HG02623 (cell line): ENCODE measurements at regions not wholly inside any gene's neighbourhood (a gene's known extent, or its start where the extent isn't known, plus 50 kb on each side); places are given as distances from the start of the nearest gene placed in this dataset.

Experiments used
- ATAC-seq: cut with Tn5 transposase; IDR thresholded peaks from one replicate; pipeline ENCODE4 v1.9.1; 2021; ENCODE audit warnings: moderate library complexity; ENCODE audit not compliant: unreplicated experiment

GRCh38 chr14:58697930-58698642 lies 60.3 kb downstream of the DACT1 start:
- ATAC-seq, result no peak

GRCh38 chr14:58699681-58700205 lies 62.0 kb downstream of the DACT1 start:
- no peak for ATAC-seq

- ATAC-seq, result no peak
Measured at GRCh38 chr14:58701156-58701555, 63.4 kb downstream of the DACT1 start.

- no peak for ATAC-seq
Measured at GRCh38 chr14:58701604-58702003, 63.8 kb downstream of the DACT1 start.

GRCh38 chr14:58702441-58703160 lies 64.8 kb downstream of the DACT1 start:
- no peak for ATAC-seq

- no peak for ATAC-seq
Measured at GRCh38 chr14:58703161-58703506, 65.4 kb downstream of the DACT1 start.

GRCh38 chr14:58705066-58705465 lies 67.3 kb downstream of the DACT1 start:
- ATAC-seq, result no peak

GRCh38 chr14:58707949-58708348 lies 70.2 kb downstream of the DACT1 start:
- no peak for ATAC-seq

- no peak for ATAC-seq
Measured at GRCh38 chr14:58709949-58710348, 72.2 kb downstream of the DACT1 start.

GRCh38 chr14:58711382-58711781 lies 73.6 kb downstream of the DACT1 start:
- ATAC-seq, result no peak

GRCh38 chr14:58712357-58712756 lies 74.6 kb downstream of the DACT1 start:
- no peak for ATAC-seq

GRCh38 chr14:58713677-58714076 lies 75.9 kb downstream of the DACT1 start:
- no peak for ATAC-seq

- no peak for ATAC-seq
Measured at GRCh38 chr14:58716706-58717105, 78.9 kb downstream of the DACT1 start.

- ATAC-seq, result no peak
Measured at GRCh38 chr14:58717211-58717610, 79.4 kb downstream of the DACT1 start.

- ATAC-seq, result no peak
Measured at GRCh38 chr14:58717813-58718212, 80.1 kb downstream of the DACT1 start.

GRCh38 chr14:58718226-58719205 lies 80.8 kb downstream of the DACT1 start:
- no peak for ATAC-seq

- ATAC-seq, result no peak
Measured at GRCh38 chr14:58721723-58722122, 84.0 kb downstream of the DACT1 start.

- ATAC-seq, result no peak
Measured at GRCh38 chr14:58722441-58722840, 84.7 kb downstream of the DACT1 start.

- no peak for ATAC-seq
Measured at GRCh38 chr14:58724206-58724605, 86.4 kb downstream of the DACT1 start.

- no peak for ATAC-seq
Measured at GRCh38 chr14:58724702-58725101, 86.9 kb downstream of the DACT1 start.

GRCh38 chr14:58725226-58725625 lies 87.5 kb downstream of the DACT1 start:
- ATAC-seq, result no peak
